HTR-8/SVneo (cell line): ENCODE measurements at regions not wholly inside any gene's neighbourhood (a gene's known extent, or its start where the extent isn't known, plus 50 kb on each side); places are given as distances from the start of the nearest gene placed in this dataset.

Experiments used
- DNase-seq: peaks from one replicate; pipeline ENCODE4 v3.0.0; 2011; ENCODE audit warnings: low spot score, mixed read lengths; ENCODE audit not compliant: insufficient read length
- FAIRE-seq: peaks from 2 replicates; lab custom pipeline; 2011; peaks lifted over from hg19 to GRCh38; lab: Jason Lieb, UNC

DNA sequence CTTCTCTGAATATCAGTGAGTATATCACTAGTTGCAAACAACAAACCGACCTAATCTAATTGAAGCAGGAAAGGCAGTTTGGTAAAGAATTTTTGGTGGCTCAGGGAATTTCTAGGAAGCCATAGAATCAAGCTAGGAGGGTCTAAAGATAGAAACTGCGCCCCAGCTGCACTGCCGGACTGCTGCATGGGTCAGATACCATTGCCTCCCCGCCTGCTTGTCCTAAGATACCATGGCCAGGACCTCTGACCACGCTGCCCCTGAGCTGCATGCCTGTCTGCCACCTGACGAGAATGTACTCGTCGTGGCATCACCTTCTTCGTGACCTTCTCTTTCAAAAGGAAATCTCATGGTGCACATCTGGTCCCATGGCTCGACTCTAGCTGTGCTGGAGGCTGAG lies 439.0 kb downstream of the ZSWIM6 start:
- DNase-seq (no peak), FAIRE-seq (no peak)

DNA sequence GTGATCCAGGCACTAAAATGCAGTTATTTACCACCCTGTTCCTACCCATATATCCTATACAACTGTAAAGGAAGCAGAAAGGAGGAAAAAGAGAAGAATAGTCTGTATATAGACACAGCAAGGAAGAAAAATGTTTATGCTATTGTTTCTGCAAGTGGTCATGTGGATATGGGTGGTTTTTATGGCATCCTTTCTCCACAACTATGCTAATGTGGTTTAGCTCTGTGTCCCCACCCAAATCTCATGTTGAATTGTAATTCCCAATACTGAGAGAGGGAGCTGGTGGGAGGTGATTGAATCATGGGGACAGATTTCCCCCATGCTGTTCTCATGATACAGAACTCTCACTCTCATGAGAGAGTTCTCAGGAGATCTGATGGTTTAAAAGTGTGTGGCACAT lies 439.8 kb downstream of the ZSWIM6 start:
- FAIRE-seq: no peak
- DNase-seq: no peak

DNA sequence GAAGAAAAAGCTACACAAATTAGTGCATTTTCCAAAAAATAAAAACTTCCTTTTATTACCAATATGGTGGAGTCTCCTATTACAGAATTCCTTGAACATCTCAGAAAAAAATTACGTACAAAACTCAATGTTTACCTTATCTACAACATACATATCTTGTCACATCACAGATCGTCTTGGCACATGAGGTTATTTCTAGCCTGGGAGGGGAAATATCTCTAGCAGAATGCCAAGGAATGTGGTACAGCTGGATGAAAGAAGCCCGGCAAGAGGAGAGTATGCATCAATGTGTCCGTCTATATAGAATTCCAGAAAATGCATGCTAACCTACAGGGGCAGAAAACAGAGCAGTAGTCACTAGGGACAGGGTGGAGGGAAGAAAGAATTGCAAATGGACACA lies 443.8 kb downstream of the ZSWIM6 start:
- FAIRE-seq (no peak), DNase-seq (no peak)

DNA sequence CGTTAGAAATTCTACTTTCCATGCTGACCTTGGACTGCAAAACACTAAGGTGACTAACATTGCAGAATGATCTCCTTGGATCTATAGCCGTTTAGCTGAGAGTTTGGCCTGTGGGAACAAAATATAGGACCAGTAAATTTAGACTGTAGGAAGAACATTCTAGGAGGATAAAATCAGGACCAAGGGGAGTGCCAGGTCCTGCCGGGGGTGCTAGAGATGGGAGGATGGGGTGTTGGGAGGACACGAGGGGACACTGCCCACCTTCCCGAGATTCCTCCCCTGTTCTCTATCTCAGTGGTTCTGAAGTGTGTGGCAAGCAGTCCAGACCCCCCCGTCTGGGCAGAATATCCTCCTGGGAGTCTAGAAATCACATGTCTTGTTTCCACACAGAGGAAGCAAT lies 445.2 kb downstream of the ZSWIM6 start:
- DNase-seq: no peak
- FAIRE-seq: no peak

DNA sequence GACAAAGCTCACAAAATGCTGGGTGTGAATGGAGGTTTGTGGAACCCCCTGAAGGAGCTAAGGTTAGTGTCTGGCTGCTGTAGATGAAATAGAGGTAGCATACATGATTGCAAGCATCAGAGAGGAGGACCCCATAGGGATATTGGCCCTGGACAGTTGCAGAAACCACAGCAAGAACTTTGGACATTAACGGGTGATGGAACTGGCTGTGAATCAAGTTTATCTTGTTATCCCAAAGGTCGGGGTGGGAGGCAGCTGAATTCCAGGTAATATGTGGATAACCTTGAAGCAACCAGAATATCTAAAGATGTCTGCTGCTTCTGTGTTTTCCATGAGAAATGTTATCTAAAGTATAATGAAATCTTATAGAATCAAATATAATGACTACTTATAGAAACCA lies 447.7 kb downstream of the ZSWIM6 start:
- FAIRE-seq (no peak), DNase-seq (no peak)

DNA sequence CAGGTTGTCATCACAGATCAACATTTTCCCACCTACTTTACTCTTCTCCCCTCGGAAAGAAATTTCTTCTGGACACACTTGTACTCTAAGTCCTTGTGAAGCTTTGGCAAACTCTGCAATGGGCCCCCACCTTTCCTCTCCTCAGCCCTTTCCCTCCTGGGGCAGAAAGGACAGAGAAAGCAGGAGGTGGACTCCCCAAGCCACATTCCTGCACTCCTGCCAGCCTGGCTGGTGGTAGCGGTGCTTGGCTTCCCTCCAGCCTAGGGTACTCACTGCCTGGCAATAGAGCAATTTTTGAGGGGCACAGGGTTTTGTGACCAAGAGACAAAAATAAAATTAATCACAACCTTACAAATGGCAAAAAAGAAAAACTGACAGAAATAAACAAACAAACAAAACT lies 451.4 kb downstream of the ZSWIM6 start:
- DNase-seq (no peak), FAIRE-seq (no peak)

DNA sequence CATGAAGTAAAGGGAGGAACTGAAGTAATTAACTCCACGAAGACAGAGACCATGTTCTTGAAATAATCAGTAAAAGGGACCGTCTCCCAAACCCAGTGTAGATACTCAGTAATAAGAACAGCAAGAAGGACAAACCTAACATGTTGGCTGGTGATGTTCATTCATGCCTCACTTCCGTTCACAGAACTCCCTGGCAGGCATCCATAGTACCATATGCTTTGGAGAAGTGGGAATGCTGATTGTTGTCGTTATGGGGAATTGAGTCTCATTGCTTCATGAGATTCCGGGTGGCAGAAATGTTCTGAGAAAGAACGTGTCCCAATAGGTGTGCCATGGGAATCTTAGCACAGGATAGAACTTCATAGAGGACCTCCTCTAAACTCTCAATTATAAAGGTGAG lies 452.3 kb downstream of the ZSWIM6 start:
- DNase-seq: no peak
- no peak for FAIRE-seq

DNA sequence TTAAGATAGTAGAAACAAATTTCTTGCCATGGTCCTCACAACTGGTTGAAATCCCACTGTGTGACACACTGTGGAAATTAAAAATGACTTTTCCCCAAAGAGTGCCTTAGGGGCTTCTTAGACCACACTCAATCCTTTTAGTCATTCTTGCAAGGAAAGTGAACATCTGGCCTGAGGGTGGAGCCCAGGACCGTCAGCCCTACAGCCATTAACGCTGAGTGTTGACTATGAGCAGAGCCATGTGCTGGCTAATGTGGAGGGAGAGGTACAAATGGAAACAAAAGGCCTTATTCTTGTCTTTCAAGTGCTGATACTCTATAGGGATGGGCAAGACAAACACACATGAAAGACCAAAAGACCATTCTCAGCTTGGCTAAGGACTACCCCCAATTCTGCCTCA lies 456.5 kb downstream of the ZSWIM6 start:
- no peak for DNase-seq
- no peak for FAIRE-seq

DNA sequence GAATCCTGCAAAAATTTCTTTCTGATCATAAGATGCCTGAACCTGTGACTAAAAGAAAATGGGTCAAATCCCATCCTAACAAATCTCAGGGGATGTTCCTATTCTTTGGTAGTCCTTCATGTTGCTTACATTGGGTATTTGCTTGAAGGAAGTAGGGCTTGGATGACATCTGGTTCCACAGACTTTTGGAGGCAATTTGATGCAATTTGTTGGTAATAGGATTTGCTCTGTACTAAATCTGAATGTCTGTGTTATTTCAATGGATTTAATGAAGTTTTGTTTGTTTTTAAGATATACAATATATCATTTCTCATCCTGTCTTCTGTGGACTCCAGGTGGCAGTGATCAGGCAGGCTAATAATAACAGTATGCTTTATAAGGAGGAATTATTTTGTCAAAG lies 457.9 kb downstream of the ZSWIM6 start:
- no peak for DNase-seq
- FAIRE-seq: no peak

DNA sequence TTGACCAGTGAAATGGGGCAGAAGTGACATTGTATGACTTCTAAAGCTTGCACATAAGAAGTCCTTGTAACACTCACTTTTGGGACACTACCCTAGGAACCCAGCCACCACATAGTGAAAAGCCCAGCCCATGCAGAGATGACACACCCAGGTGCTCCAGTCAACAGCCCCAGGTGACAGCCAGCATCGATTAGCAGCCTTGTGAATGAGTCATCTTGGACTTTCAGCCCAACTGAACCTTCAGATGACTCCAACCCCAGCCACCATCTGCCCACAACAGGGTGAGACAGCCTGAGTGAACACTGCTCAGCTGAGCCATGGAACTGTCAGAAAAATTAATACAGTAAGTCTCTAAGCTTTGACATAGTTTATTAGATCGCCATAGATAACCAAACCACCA lies 458.6 kb downstream of the ZSWIM6 start:
- DNase-seq (no peak), FAIRE-seq (no peak)

DNA sequence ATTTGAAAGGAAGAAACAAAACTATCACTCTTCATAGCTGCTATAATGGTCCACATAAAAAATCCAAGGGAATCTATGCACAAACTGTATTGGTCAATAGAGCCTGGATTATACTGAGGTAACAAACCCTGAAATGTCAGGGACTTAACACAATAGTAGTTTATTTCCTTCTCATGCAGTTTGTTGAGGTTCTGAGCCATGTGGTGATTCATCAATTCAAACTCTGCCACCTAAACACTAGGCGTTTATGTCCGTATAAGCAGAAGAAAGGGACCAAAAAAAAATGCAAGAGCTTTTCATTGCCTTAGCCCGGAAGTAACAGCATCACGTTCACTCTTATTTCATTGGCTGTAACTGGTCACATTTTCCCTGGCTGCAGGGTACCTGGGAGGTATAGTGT lies 464.7 kb downstream of the ZSWIM6 start:
- FAIRE-seq: no peak
- no peak for DNase-seq

DNA sequence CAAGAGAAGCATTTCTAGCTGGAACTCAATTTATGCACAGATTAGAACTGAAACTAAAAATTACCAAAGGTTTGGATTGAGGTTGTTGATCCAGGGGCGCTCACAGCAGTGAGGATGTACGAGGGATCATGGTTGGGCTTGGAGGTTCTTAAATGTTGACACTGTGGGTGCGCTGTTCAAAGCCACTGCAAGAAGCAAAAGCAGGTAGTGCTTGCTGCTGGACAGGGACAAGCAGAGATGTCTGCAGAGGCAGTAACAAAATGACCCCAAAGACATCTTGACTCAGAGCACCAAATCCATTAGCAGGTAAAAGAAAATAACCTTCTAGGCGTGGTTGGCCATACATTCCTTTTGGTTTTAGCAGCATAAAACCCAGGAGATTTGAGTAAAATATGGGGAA lies 468.4 kb downstream of the ZSWIM6 start:
- DNase-seq: no peak
- FAIRE-seq: no peak

DNA sequence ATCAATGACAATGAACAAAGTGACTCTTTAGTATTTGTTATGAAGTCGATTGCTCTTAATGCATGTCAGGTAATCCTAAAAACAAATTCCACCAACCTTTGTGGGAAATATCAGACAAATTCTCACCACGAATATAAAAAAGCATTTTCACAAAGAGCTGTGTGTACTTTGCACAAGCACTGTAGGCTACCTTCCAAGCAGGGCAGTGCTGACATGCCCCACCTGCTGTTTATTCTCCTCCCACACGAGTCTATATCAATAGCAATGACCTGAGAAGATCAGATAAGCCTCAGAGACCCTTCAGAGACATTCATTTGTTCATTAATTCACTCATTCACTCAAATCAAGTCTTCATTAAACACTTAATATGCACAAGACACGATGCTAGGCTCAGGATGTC lies 469.1 kb downstream of the ZSWIM6 start:
- FAIRE-seq (no peak), DNase-seq (no peak)

DNA sequence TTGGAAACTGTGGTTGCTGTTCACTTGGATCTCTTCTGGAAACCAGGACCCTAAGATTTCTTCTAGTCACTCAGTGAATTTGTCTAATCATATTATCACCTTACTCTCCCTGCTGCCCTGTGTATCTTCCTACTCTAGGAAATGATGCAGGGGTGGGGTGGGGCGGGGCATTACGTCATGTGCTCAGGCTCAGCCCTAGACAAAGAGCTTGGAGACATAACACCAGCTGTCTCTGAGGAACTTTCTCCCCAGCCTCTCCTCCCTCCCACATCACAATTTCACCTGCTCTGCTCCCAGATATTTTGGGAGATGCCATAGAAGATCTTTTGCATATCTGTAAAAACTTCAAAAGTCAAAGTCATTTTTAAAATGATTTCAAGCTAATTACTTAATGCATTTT lies 470.4 kb downstream of the ZSWIM6 start:
- DNase-seq (no peak), FAIRE-seq (no peak)

DNA sequence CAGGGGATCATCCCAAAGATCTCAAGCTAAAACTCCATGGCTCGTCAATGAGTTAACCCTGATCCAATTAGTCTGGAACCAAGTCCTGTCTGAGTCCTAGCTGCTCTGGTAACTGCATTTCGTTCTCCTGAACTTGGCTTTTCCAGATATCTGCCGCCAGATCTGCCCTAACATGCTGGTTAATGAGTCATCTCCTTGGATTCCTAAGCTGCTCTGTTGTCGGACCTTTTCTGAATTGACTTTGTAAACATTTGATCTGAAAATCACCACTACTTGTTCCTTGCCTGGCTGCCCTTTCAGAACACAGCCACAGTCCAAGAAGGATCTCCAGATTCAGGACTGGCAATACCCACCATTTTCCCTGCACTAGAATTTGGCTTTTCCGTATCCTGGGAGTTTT lies 473.0 kb downstream of the ZSWIM6 start:
- DNase-seq (peak; percentile 67), FAIRE-seq (peak; percentile 79)

DNA sequence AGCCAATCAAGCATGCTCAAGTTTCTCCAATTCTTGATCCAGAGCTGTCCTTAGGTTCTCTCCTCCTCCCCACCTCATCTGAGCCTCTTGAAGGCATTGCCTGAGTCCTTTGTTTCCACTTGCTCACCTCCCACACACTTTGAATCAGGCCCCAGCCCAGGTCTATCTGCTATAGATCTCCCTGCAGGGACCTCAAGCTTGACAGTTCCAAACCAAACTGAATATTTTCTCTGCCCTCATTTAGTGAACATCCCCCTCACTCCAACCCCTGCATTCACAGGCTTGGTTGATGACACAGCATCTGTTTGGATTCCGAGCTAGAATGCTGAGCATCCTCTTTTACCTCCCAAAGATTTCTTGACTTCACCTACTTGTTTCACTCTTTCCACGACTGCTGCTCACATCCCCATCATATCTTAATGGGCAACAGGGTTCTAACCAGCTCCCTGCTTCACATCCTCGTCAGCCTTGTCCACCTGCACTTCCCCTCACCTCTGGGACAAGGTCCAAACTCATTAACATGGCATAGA lies 474.5 kb downstream of the ZSWIM6 start:
- FAIRE-seq (no peak), DNase-seq (no peak)

DNA sequence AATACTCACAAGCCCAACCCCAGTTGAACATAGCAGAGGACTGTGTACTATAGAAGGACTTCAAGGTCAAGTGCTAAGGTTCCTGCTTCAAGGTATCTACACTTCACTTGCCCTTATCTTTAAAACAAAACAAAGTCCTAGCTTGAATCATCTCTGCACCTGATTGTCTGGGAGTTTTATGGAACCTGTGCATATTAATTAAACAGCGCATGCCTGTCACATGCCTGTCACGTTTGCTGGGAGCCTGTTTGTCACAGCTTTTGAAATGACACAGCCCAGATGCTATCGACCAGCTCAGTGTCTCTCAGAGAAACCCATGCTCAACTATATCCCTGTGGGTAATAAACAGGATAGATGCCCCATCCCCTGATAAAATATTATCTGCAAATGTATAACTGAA lies 476.0 kb downstream of the ZSWIM6 start:
- FAIRE-seq (no peak), DNase-seq (no peak)

DNA sequence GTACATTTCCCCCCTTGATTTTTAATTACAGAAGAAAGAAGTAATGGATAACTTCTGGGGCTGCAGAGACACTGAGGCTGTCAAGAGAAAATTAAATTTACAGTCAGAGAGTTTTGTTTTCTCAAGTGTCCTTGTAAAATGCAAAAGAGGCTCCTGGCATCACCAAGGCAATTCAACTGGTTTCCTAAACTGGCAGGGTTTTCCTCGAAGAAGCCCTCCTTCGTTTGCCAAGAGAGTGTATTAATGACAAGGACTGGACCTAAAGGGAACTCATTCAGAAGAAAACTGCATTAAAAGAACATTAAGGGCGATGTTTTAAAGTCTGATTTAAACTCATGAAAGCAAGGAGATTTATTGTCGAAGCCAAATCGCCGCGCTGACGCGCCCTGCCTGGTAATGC lies 476.9 kb downstream of the ZSWIM6 start:
- FAIRE-seq (no peak), DNase-seq (no peak)

DNA sequence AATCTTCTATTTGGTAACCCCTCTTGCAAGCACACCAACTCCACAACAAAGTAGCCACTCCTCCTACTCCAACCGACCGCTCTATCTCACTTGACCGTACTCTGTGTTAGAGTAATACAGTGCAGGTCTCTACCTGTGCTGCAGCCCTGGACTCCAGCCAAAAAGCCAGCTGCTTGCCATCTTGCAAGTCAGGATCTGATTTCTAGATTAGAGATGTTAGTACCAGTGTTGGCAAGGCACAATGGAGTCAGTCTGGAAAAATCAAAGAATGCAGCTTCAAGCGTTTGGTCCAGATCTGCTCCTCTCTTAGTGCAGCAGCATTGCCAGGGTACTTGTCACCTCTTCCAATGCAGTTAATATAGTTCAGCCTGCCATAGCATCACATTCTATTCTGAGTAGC lies 477.6 kb downstream of the ZSWIM6 start:
- no peak for FAIRE-seq

DNA sequence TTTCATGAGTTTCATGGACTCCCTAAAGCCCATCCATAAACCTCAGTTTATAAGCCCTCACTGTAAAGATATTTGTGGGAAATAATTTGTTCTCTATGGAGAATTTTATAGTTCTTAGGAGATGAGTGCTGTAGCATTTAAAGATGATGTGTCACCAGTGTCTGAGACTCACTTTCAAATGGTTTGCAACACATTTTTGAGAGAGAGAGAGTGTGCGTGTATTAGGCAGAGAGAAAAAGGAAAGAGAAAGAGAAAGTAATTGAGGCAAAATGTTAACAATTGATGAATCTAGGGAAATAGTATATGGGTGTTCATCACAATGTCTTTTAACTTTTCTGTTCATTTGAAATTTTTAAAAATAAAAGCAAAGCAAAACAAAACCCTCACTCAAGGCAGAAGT lies 479.0 kb downstream of the ZSWIM6 start:
- FAIRE-seq: no peak
- no peak for DNase-seq

More for the DNA sequence above, 477.6 kb downstream of the ZSWIM6 start:
- no peak for DNase-seq

DNA sequence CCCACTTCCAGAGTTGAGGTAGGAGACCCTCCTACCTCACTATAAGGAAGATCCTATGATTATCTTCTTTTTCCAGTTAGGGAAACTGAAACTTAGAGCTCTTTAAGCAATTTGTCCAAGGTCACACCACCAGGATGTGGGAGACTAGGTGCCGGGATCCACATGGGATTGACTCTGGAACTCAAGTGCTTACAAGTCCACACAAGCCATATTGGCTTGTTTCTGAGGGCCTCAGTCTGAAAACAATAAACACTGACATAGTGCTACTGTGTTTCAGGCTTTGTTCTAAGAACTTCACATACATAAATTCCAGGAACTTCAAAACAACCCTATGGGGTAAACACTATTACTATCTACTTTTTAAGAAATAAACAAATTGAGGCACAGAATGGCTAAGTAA lies 481.3 kb downstream of the ZSWIM6 start:
- FAIRE-seq: no peak
- DNase-seq: no peak

DNA sequence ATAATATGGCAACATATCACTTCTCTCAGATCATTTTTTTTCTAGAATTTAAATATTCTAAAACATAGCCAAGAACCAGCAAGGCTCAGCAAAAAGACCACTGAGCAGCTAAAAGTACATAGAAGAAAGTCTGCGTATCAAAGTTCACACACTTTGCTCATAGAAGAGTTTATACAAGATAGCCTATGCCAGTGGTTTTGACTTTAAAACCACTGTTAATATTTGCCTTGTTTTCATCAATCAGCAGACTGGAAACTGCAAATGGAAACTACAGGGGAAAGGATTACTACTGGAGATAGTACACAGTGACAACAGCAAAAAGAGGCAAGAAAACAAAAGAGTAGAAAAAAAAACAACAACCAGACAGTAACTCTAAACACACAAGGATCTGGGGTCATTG lies 483.3 kb downstream of the ZSWIM6 start:
- FAIRE-seq (no peak), DNase-seq (no peak)

DNA sequence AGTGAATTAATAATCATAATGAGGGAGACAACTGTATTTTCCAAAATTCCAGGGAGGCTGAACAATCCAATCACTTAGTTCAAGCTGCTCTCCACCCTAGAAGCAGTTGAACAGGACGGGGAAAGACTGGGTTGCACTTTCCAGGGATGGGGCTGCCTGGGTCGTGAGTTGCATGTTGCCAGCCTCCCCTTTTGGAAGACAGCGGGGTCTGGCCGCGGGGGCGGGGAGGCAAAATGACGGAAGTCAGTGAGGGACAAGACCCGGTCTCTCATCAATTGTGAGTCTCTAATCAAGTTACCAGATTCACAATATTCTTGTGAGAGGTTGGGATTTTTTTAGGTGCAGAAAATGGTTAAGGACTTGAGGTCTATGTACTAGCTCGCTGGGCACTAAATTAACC lies 484.1 kb downstream of the ZSWIM6 start:
- FAIRE-seq (no peak), DNase-seq (no peak)
